ENCODE measurements at regions not wholly inside any gene's neighbourhood (a gene's known extent, or its start where the extent isn't known, plus 50 kb on each side); places are given as distances from the start of the nearest gene placed in this dataset.

DNA sequence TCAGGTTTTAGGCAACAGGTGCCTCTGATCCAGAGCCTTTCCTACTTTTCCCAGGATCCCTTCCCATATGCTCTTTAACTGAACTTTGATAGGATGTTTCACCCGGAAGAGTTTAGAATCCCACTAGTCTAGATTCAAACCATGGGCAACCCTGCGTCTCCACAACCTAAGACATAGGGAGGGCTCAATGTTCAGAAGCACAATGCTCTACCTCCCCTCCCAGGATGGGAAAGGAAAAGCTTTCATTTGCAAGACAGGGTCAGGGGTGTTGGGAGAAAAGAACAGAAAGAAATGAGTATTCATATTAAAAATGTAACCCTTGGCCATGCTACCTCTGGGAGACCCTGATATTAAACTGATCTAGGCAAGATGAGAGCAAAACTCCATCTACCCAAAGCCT is 230.4 kb downstream of the MREG start:
- H3K4me3 ChIP-seq (ENCODE audit: low read depth, low read length), result no peak overlapping the region
- TF ChIP-seq, protein P1, sequence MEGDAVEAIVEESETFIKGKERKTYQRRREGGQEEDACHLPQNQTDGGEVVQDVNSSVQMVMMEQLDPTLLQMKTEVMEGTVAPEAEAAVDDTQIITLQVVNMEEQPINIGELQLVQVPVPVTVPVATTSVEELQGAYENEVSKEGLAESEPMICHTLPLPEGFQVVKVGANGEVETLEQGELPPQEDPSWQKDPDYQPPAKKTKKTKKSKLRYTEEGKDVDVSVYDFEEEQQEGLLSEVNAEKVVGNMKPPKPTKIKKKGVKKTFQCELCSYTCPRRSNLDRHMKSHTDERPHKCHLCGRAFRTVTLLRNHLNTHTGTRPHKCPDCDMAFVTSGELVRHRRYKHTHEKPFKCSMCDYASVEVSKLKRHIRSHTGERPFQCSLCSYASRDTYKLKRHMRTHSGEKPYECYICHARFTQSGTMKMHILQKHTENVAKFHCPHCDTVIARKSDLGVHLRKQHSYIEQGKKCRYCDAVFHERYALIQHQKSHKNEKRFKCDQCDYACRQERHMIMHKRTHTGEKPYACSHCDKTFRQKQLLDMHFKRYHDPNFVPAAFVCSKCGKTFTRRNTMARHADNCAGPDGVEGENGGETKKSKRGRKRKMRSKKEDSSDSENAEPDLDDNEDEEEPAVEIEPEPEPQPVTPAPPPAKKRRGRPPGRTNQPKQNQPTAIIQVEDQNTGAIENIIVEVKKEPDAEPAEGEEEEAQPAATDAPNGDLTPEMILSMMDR (IDR thresholded peaks at IDR 0.05; ENCODE audit: control insufficient read depth, extremely low read depth, insufficient read depth), result no peak
- no peak for DNase-seq (ENCODE audit: low read depth)

DNA sequence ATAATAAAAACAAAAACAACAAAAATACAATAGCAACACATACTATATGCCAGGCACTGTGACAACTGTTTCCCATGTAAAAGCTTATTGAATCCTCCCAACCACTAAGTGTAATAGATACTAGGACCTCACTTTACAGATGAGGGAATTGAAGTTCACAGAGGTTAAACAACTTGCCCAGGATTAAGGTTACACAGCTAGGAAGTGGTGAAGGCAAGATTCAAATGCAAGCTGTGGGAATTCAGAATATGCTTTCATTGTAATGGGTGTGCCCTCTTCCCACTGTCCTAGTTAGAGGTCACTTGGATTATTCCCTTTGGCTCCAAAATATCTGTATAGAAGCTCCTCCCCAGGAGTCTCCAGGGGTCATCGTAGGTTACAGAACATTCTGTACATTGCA is 231.1 kb downstream of the MREG start:
- no peak overlapping the region for H3K4me3 ChIP-seq (ENCODE audit: low read depth, low read length)
- DNase-seq (ENCODE audit: low read depth), result no peak
- TF ChIP-seq, protein P1 (IDR thresholded peaks at IDR 0.05; ENCODE audit: control insufficient read depth, extremely low read depth, insufficient read depth), result no peak

GRCh38 chr2:215780907-215781685 is 232.3 kb downstream of the MREG start:
- no peak overlapping the region for H3K4me3 ChIP-seq (ENCODE audit: low read depth, low read length)
- no peak for DNase-seq (ENCODE audit: low read depth)
- TF ChIP-seq, protein P1 (IDR thresholded peaks at IDR 0.05; ENCODE audit: control insufficient read depth, extremely low read depth, insufficient read depth), result no peak

- no peak overlapping the region for H3K4me3 ChIP-seq (ENCODE audit: low read depth, low read length)
- DNase-seq (ENCODE audit: low read depth), result no peak
- TF ChIP-seq, protein P1 (IDR thresholded peaks at IDR 0.05; ENCODE audit: control insufficient read depth, extremely low read depth, insufficient read depth), result no peak
Measured at GRCh38 chr2:215780313-215780712, 233.0 kb downstream of the MREG start.

DNA sequence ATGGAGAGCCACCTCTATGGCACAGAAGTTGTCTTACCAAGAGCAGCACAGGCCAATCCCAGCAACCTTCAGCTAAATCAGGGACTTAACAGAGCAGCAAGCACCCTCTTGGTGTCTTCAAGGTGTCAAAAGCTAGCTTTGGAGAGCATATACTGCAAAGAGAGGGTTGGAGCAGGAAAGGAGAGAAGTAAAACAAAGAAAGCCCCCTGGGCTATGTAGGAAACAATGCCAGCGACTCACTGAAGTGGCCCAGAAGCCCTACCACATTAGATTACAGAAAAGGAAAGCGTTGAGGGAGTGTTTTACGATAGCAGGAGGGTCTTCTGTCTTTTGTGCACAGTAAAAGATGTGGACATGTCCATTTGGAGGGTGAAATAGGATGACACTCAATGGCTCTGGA is 233.4 kb downstream of the MREG start:
- TF ChIP-seq, protein P1 (IDR thresholded peaks at IDR 0.05; ENCODE audit: control insufficient read depth, extremely low read depth, insufficient read depth), result no peak
- no peak overlapping the region for H3K4me3 ChIP-seq (ENCODE audit: low read depth, low read length)
- DNase-seq (ENCODE audit: low read depth), result no peak

DNA sequence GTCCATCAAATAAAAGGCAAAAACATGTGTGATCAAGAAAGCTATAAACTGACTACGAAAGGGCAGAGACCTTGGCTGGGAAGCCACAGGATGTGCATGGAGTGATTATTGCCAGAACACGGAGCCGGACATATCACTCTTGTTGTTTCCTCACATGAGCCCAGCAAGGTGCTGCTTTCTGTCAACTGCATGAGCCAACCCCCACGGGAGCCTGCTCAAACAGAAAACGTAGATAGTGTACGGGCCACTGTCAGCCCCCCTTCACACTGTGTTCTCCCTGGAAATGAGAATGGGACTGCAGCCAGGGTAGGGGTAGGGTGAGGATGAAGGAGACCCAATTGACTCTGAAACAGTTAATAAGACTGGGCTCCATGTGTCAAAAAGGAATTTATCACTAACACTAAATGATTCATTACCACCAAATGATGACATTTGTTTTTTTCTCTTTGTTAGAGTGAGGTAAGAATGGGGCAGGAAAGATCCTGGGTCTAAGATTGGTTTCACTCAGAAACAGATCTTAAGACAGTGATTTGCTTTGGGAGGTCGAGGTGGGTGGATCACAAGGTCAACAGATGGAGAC is 235.8 kb downstream of the MREG start:
- no peak for DNase-seq (ENCODE audit: low read depth)
- TF ChIP-seq, protein P1 (IDR thresholded peaks at IDR 0.05; ENCODE audit: control insufficient read depth, extremely low read depth, insufficient read depth), result no peak
- no peak overlapping the region for H3K4me3 ChIP-seq (ENCODE audit: low read depth, low read length)
